HuH-7.5 (cell line): ENCODE measurements at regions not wholly inside any gene's neighbourhood (a gene's known extent, or its start where the extent isn't known, plus 50 kb on each side); places are given as distances from the start of the nearest gene placed in this dataset.

Experiments used
- DNase-seq: peaks from one replicate; pipeline ENCODE4 v3.0.0; 2011; ENCODE audit warnings: low spot score

GRCh38 chr11:92276773-92277172 lies 52.2 kb downstream of the FAT3 start:
- DNase-seq: no peak

- DNase-seq: no peak
Measured at GRCh38 chr11:92277871-92278270, 53.3 kb downstream of the FAT3 start.

DNA sequence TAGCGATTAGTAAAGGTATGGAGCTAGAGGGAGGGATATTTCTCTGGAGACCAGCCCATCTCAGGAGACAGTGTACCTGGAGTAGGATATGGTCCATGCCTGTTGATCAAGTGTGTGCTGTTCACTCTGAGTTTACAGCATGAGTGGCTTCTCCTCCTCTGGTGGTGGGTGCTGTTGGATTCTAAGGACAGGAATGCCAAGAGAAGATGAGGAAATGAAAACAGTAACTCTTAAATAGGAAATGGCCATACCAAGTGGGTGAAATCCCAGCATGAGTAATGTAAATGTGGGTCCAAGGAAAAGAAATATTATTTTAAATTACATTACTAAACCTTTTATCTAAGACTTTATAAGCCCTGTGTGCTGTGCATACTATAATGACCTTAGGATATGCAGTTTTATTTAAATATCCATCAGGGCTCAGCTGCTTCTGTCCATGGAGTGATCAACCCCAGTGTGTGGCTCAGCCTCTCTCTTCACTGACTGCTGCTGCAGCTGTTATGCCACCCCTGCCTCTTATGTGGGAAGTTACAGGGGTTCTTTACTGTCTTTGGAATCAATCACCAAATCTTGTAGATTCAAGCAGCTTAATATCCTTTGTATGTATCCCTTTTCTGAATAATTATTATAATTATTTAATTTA lies 54.3 kb downstream of the FAT3 start:
- no peak for DNase-seq

GRCh38 chr11:92284107-92284506 lies 59.5 kb downstream of the FAT3 start:
- DNase-seq: no peak

DNA sequence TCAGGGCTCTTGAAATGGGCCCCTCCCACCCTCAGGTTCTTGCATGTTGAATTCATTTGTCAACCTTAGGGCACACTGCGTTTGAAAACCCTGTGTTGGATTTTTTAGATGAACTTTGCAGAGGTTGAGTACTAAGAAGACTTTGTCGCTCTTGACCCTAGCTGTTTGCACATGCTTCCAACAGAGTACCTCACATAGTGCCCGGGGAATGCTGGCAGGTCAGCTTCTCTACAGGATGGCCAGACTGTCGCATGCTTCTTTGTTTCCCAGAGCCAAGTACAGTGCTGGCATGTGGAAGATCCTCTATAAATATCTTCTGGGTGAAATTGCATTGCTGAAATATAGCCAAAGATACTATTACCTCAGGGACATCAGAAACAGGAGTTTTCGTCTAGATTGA lies 59.9 kb downstream of the FAT3 start:
- no peak for DNase-seq

GRCh38 chr11:92285776-92286175 lies 61.2 kb downstream of the FAT3 start:
- no peak for DNase-seq

DNA sequence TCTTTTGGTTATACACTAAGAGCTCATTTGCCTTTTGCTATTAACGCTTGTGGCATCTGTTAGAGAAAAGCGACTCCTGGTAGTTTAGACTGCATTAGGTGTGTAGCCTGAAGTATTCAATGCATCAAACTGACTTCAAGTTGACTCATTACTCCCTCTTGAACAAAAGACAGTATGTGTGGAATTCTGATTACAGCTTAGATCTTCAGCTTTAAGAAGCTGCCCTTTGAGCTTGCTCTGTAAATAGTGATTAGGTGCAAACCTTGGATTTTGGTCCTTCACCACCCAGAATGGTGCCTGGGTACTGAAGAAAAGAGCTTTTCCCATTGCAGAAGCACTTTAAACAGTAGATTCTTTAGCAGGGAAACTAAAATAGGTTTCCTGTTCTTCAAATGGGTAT lies 62.1 kb downstream of the FAT3 start:
- DNase-seq: no peak

- no peak for DNase-seq
Measured at GRCh38 chr11:92295175-92296137, 70.8 kb downstream of the FAT3 start.

DNA sequence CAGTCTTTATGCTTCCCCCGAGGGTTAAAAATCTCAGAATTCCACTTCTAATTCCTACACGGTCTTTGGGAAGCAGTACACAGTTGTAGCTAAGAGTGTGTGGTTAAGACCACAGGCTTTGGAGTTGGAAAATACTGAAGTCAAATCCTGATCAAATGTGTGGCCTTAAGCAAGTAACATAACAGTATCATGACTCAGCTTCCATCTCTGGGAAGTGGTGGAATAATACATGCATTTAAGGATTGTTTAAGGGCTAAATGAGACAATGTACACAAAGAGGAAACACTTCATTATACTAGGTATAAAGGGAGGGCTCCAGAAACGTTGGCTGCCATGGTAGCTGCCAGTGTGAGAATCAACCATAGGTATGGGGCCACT lies 71.5 kb downstream of the FAT3 start:
- DNase-seq: no peak

DNA sequence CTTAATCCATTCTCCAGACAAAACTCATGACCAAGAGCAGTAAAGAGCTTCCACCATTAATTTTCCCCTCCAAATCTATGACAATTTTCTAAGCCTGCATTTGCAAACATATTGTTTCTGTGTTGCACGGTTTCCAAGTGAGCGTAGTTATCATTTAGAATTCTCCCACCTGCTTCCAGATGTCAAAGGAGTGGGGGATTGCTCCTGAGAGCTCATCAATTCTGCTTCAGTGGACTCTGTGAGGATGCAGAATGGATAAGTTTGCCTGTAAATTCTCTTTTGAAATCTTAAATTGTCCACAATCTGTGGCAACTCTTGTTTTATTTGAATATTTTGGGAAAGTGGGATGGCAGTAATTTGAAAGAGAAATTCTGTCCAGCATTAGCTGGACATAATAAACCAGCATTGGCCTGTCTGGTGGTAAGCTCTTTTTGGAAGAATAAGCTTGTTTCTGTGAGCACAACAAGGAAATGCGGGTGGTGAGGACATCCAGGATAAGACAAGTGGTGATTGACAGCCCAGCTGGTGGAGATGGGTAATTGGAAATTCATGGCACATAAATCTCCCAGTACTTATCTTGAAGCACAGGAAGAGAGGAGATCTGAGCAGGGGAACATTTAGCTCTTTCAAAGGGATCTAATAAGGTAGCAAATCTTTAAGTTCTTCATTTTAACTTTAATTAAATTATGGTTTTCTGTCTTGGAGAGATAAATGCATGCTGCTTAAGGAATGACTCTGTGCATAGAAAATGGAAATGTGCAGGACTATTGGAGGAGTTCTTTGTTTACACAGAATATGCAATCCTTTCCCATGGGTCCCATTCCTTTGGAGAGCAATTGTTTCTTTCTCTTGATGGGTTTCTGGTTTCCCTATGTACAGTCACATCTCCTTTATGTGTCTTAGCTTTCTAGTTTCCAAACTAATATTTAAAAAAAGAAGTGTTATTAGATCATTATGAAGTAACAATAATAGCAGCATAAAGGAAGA lies 73.2 kb downstream of the FAT3 start:
- no peak for DNase-seq

GRCh38 chr11:92300876-92301275 lies 76.3 kb downstream of the FAT3 start:
- no peak for DNase-seq

DNA sequence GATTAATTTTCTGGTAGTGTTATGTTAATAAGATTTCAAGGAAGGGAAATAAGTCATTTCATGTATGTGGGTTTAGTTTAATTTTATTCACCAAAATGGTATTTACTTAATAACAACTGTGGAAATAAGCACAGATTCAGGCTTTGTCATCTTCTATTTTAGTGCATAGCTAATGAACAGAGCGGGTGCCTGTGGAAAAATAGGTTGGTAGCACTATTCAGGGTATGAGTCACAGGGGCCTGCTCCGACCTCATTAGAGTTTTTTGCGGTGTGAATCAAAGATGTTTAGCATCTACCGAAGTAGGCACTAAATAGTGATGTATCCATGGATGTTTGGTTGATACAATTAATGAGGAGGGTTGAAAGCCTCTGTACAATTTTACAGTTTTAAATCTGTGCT lies 78.2 kb downstream of the FAT3 start:
- no peak for DNase-seq

DNA sequence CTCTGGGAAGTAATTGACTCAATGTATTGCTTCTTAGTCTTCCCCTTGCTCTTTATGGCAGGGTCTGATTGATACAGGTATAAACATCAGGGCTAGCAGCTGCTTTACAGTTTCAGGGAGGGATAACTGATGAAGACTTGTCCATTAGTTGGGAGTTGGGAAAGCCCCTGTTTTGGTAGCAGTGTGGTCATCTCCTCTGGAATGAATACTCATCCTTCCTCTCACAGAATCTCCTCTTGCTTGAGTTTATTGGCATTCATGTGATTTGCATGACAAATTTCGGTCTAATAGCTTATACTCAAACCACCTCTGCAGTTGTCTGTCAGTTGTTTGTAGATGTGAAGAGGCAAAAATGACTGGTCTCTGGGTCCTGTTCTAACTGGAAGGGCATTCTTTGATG lies 79.7 kb downstream of the FAT3 start:
- no peak for DNase-seq

DNA sequence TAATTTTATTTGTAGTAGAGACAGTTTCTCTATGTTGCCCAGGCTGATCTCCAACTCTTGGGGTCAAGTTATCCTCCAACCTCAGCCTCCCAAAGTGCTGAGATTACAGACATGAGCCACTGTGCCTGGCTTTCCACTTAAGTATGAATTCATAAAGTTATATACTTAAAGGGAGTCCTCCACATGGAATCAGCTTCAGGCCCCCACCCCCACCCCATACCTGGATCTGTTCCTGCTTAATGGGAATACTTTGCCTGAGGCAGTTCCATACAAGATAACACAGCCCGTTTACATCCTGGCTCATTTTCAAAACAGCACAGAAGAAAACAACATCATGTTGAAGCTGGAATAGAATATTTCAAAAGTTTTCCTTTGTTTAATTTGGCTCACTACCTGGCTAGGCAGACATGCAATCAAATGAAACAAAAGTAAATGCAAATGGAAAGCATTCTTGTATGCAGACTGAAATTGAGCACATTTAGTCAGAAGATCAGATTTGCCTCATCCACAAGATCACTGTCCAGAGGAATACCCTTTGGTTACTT lies 82.4 kb downstream of the FAT3 start:
- no peak for DNase-seq

GRCh38 chr11:92308366-92308765 lies 83.7 kb downstream of the FAT3 start:
- no peak for DNase-seq

DNA sequence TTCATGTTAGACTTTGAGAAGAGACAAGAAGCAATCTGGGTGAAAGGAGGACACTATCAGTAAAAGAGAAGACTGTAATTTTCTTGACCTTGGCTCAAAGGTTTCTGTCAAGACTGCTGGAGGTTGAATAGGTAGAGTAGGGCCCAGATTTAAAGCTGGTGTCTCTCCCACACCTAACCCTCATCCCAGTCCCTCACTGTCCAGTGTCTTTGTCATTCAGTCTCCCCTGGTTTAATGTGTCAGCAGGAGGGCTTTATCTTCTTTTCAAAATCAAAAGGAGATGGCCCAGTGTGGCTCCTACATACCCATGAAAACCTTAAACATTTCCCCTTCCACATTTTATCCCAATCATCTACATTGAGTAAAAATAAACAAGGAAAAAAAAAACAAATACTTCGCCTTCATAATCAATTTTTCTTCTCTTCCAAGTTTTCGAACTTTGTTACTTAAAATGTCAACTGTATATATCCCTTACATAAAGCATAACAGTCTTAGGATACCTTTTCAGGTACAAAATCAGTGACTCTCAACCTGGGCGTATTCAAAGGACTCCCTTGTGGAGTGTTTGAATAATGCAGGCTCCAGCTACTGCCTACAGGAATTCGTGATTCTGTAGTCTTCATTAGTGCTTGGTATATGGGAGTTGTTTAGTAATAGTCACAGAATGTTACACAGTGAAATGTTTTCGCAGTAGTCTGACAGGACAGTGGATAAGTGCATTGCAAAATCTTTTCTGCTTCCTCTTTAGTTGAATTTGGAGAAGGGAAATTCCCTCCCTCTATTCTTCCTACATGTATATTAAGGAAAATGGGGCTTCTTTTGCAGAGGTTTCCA lies 87.2 kb downstream of the FAT3 start:
- no peak for DNase-seq

- no peak for DNase-seq
Measured at GRCh38 chr11:92313784-92314183, 89.2 kb downstream of the FAT3 start.

GRCh38 chr11:92314499-92314898 lies 89.9 kb downstream of the FAT3 start:
- DNase-seq: no peak

DNA sequence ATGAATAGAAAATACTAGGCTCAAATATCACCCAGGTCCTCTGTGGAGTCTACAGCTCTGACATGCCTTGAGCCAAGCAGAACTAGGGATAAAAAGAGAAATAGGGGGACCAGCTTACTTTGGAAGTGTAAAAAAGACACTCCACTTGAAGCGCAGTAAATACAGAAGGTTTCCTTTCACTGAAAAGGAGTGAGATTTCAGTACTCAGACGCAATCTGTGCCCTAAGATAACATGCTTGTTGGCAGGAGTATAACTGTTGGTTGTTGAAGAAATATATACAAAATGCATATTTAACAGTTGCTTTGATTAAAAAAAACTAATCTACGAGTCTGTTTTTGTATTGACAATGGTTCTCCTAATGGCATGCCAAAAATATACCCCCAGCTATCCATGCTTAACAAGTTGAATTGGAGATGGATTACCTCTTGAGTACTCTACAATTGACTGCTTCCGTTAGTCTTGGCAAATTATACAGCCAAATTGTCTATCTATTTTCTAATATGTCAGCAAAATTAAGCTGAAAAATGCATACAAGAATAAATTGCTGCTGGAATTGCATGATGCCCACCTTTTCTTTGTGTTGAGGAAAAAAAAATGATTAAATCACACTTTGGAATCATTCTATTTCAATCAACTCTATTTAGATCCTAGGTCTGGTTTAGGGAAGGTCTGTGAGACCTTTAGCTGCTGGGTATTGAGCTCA lies 91.6 kb downstream of the FAT3 start:
- DNase-seq: no peak

DNA sequence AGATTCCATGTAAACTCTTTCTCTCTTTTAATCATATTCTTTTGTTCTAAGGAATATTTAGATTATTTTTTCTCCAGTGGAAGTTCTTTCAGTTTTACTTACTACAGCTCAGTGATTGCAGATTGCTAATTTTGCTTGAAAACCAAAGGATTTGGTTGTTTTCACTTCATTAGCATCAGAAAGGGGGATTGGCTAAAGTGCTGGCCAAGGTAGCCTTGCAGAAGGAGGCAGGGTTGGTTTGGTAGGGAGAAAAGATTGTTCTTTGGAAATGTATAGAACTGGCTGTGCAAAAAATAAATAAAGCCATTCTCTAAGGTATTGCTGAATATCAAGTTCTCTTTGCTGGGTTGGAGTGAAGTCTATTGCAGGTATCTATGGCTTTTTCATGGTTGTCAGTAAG lies 92.6 kb downstream of the FAT3 start:
- DNase-seq: no peak

- DNase-seq: no peak
Measured at GRCh38 chr11:92317721-92318120, 93.1 kb downstream of the FAT3 start.
